Caco-2 (cell line): ENCODE measurements at regions not wholly inside any gene's neighbourhood (a gene's known extent, or its start where the extent isn't known, plus 50 kb on each side); places are given as distances from the start of the nearest gene placed in this dataset.

Experiments
- BruUV-seq: library from RNA; stranded (reverse); fragments of 400-500 nt; replicated peaks from 2 replicates; lab custom pipeline; 2021; lab: Mats Ljungman, UMichigan
- CTCF ChIA-PET: fragments of 300-600 bp; sonication (Branson Sonifier 250); formaldehyde crosslinking; loops from one replicate; lab custom pipeline; 2022; ENCODE audit warnings: antibody characterized with exemption; lab: Charles Lee
- POLR2A ChIA-PET: fragments of 300-600 bp; sonication (Branson Sonifier 250); formaldehyde crosslinking; loops from one replicate; lab custom pipeline; 2022; ENCODE audit warnings: antibody characterized with exemption; lab: Charles Lee
- DNase-seq, 2 experiments: peaks; one replicate each; pipeline versions ENCODE4 v3.0.0 to v3.0.0-alpha.2; 2020 to 2022
- H3K27me3 ChIP-seq: replicated peaks from 2 replicates; pipeline ENCODE4 v1.6.0; 2011; ENCODE audit warnings: low read length; ENCODE audit not compliant: control insufficient read depth, insufficient read depth
- H3K36me3 ChIP-seq: 2 replicates; pipeline ENCODE4 v1.5.1; 2011; ENCODE audit warnings: low read length; ENCODE audit not compliant: control insufficient read depth, insufficient read depth
- H3K4me1 ChIP-seq: fragments of 250-450 bp; sonication (Bioruptor Pico); 2 replicates; pipeline ENCODE4 v1.5.1; 2020; ENCODE audit warnings: mild to moderate bottlenecking
- H3K4me3 ChIP-seq: 2 replicates; pipeline ENCODE4 v1.5.1; 2011; ENCODE audit warnings: low read depth, mild to moderate bottlenecking, control low read depth, low read length
- H3K9me3 ChIP-seq: fragments of 250-450 bp; sonication (Bioruptor Pico); 2 replicates; pipeline ENCODE4 v1.5.1; 2020; ENCODE audit warnings: mild to moderate bottlenecking, moderate library complexity
- H3K27ac Mint-ChIP-seq: one replicate; pipeline ENCODE4 v1.8.0; 2022; ENCODE audit warnings: mixed read lengths; ENCODE audit not compliant: unreplicated experiment
- H3K27me3 Mint-ChIP-seq: one replicate; pipeline ENCODE4 v1.8.0; 2022; ENCODE audit warnings: mixed read lengths; ENCODE audit not compliant: insufficient read depth, unreplicated experiment
- H3K36me3 Mint-ChIP-seq: one replicate; pipeline ENCODE4 v1.8.0; 2022; ENCODE audit warnings: mild to moderate bottlenecking, mixed read lengths; ENCODE audit not compliant: insufficient read depth, unreplicated experiment
- H3K4me1 Mint-ChIP-seq: one replicate; pipeline ENCODE4 v1.8.0; 2022; ENCODE audit warnings: low read depth, mixed read lengths; ENCODE audit not compliant: unreplicated experiment
- H3K4me3 Mint-ChIP-seq: one replicate; pipeline ENCODE4 v1.8.0; 2022; ENCODE audit warnings: mild to moderate bottlenecking, moderate library complexity, mixed read lengths; ENCODE audit not compliant: unreplicated experiment
- H3K9me3 Mint-ChIP-seq: one replicate; pipeline ENCODE4 v1.8.0; 2022; ENCODE audit warnings: mixed read lengths; ENCODE audit not compliant: unreplicated experiment
- intact Hi-C: fragments of 100-400 bp; cut with micrococcal nuclease; formaldehyde crosslinking; loops from one replicate; pipeline ENCODE4 v1.10.0; 2022; ENCODE audit not compliant: unreplicated experiment
- TF ChIP-seq, protein P1 (sequence below), 2 experiments: fragments of 200-600 bp in 1 of 2; IDR thresholded peaks; 1 replicate in 1 of 2; 2 replicates in 1 of 2; pipeline versions ENCODE4 v1.5.1 to v1.8.0; 2011 to 2022; ENCODE audit warnings: antibody characterized with exemption in 1 of 2, control low read depth in 1 of 2, inconsistent platforms in 1 of 2, low read depth in 1 of 2, low read length in 1 of 2, mild to moderate bottlenecking in 1 of 2, moderate library complexity in 1 of 2; ENCODE audit not compliant: insufficient read depth in 1 of 2, severe bottlenecking in 1 of 2, unreplicated experiment in 1 of 2

DNA sequence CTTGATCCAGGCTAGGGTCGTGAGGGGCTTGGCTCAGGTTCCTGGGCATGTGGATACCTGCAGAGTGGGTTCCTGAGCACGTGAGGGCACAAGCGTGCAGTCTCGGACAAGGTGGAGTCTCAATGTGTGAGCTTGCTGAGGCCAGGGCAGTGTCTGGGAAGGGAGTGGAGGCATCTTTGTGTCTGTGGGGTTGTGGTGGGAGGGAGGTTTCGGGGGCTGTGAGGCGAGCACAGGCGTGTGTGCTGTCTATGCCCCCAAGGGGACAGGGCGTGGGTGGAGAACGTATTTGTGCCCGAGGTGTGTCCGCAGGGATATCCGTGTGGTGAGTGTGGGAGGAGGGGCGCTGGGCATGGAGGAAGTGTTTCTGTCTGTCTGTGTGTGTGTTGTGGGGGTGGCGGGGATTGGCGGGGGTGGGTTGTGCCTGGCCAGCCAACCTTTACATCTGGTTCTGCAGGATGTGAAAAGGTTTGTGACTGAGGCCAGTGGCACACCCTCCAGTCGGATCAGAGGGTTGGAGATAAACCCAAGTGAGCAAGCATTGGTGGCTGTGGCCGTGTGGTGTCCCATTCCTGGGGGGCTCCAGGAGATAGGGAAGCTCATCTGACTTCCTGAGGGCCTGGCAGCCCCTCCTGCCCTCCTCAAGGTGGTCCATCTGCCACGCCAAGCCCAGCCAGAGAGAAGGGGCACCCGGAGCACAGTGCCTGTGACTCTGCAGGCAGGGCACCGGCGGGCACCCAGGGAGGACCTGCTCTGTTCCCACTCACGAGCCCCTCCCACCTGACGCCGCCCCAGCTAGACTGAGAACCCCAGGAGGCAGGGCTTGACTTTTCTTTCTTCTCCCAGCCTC, 57.1 kb downstream of the ZFP36L2 start:
- no peak overlapping the region for H3K4me3 ChIP-seq
- no peak overlapping the region for H3K4me3 Mint-ChIP-seq
- TF ChIP-seq, protein P1, sequence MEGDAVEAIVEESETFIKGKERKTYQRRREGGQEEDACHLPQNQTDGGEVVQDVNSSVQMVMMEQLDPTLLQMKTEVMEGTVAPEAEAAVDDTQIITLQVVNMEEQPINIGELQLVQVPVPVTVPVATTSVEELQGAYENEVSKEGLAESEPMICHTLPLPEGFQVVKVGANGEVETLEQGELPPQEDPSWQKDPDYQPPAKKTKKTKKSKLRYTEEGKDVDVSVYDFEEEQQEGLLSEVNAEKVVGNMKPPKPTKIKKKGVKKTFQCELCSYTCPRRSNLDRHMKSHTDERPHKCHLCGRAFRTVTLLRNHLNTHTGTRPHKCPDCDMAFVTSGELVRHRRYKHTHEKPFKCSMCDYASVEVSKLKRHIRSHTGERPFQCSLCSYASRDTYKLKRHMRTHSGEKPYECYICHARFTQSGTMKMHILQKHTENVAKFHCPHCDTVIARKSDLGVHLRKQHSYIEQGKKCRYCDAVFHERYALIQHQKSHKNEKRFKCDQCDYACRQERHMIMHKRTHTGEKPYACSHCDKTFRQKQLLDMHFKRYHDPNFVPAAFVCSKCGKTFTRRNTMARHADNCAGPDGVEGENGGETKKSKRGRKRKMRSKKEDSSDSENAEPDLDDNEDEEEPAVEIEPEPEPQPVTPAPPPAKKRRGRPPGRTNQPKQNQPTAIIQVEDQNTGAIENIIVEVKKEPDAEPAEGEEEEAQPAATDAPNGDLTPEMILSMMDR (IDR thresholded peaks at IDR 0.05; ENCODE audit: insufficient read depth in 1 of 2, low read depth in 1 of 2, low read length in 1 of 2, severe bottlenecking in 1 of 2, unreplicated experiment in 1 of 2), result no peak
- intact Hi-C loops, result loop anchor here (10.0 kb wide), 2 partner anchors 225 to 315 kb away; no protein-coding TSS in a partner anchor
- POLR2A ChIA-PET, result no interaction called here
- H3K9me3 ChIP-seq, result no peaks in the 10 kb centered on the region
- peaks cover 7% of the 10 kb centered on the region for H3K36me3 Mint-ChIP-seq
- no peaks in the 10 kb centered on the region for H3K27me3 ChIP-seq
- no peaks in the 10 kb centered on the region for H3K9me3 Mint-ChIP-seq
- BruUV-seq, result no TSS peak
- peaks cover 54% of the 10 kb centered on the region for H3K4me1 ChIP-seq
- no peak for DNase-seq
- H3K36me3 ChIP-seq, result no peaks in the 10 kb centered on the region; the same call in 1 of the 2 replicates
- peak overlapping the region; percentile 89 for H3K27ac Mint-ChIP-seq
- CTCF ChIA-PET, result interaction anchor here (1.1 to 1.9 kb wide), 4 partner anchors 25 to 57 kb away, joined by 3 to 7 read pairs (median 4); partner anchors contain the start of gene ZFP36L2
- H3K27me3 Mint-ChIP-seq, result no peaks in the 10 kb centered on the region
- peaks cover 51% of the 10 kb centered on the region for H3K4me1 Mint-ChIP-seq

DNA sequence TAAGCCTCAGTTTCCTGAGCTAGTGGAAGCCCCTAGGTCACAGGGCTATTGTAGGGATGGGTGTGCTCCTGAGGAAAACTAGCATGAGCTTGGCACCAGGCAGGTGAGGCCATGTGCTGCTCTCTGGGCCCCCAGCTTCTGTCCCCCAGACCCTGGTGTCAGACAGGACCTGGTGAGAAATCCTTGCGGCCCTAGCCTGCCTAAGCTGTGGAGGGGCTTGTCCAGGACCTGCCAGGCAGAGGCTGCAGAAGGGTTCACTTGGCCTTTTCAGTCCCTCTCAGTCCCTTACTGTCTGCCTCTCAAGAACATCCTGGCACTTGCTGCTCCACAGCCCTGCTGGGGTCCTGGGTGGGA, 58.4 kb downstream of the ZFP36L2 start:
- intact Hi-C loops, result loop anchor here (10.0 kb wide), 2 partner anchors 223 to 317 kb away; no protein-coding TSS in a partner anchor
- no peaks in the 10 kb centered on the region for H3K27me3 Mint-ChIP-seq
- no TSS peak for BruUV-seq
- Histone ChIP-seq H3K4me3 (no peak overlapping the region), H3K27me3 (no peaks in the 10 kb centered on the region), H3K4me1 (peaks cover 56% of the 10 kb centered on the region), H3K36me3 (no peaks in the 10 kb centered on the region; the same call in 1 of the 2 replicates), H3K9me3 (no peaks in the 10 kb centered on the region)
- TF ChIP-seq, protein P1 (IDR thresholded peaks at IDR 0.05; ENCODE audit: insufficient read depth in 1 of 2, low read depth in 1 of 2, low read length in 1 of 2, severe bottlenecking in 1 of 2, unreplicated experiment in 1 of 2), result no peak
- ChIA-PET POLR2A (no interaction called here), CTCF (interaction anchor here (0.6 to 1.5 kb wide), 3 partner anchors 26 to 103 kb away, joined by 3 to 9 read pairs (median 7); partner anchors contain the start of gene ZFP36L2)
- DNase-seq, result no peak
- H3K4me1 Mint-ChIP-seq, result peaks cover 53% of the 10 kb centered on the region
- no peak overlapping the region for H3K4me3 Mint-ChIP-seq
- H3K36me3 Mint-ChIP-seq, result peaks cover 12% of the 10 kb centered on the region
- H3K9me3 Mint-ChIP-seq, result no peaks in the 10 kb centered on the region
- peak overlapping the region; percentile 89 for H3K27ac Mint-ChIP-seq

DNA sequence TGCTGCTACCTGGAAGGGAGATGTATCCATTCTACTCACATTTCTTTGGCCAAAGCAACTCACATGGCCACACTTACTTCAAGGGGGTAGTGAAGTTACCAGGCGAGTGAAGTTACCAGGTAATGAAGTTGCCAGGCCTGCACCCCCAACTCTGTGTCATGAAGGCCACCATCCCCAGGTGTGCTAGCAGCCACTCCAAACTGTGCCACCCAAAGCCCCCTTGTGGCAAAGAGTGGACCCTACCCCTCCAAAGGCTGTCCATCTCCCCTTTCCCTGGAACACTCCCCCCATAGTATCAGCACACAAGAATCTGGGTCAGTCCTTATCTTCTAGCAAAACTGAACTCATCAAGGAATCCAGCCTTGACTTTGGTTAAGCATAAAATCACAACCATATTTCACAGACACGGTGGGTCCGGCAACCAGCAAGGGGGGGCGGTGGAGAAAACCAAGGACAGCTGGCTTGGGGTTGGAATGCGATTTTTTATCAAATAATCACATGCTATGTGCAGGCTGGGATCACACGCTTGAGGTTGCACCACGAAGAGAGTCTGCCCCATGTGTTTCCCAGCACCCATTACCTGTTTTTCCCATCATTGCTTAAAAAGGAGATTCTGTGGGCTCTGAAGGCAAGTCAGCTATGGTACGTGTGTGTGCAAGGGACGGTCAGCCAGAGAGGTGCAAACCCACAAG, 60.9 kb downstream of the ZFP36L2 start:
- Histone ChIP-seq H3K4me1 (peaks cover 72% of the 10 kb centered on the region), H3K27me3 (no peaks in the 10 kb centered on the region), H3K4me3 (no peak overlapping the region), H3K36me3 (no peaks in the 10 kb centered on the region), H3K9me3 (no peaks in the 10 kb centered on the region)
- Mint-ChIP-seq H3K4me1 (peaks cover 59% of the 10 kb centered on the region), H3K4me3 (no peak overlapping the region), H3K9me3 (no peaks in the 10 kb centered on the region), H3K36me3 (peaks cover 20% of the 10 kb centered on the region), H3K27ac (peak overlapping the region; percentile 95), H3K27me3 (no peaks in the 10 kb centered on the region)
- intact Hi-C loops, result loop anchor here (10.0 kb wide), 2 partner anchors 221 to 319 kb away; no protein-coding TSS in a partner anchor
- ChIA-PET CTCF (interaction anchor here (0.6 kb wide), 1 partner anchor 303 kb away, joined by 3 read pairs; no protein-coding TSS in a partner anchor), POLR2A (no interaction called here)
- TF ChIP-seq, protein P1 (IDR thresholded peaks at IDR 0.05; ENCODE audit: insufficient read depth in 1 of 2, low read depth in 1 of 2, low read length in 1 of 2, severe bottlenecking in 1 of 2, unreplicated experiment in 1 of 2), result peak; percentile 36 to 39
- peak in 1 of 2 experiments; percentile 59 for DNase-seq
- no TSS peak for BruUV-seq
